ENCODE measurements at regions not wholly inside any gene's neighbourhood (a gene's known extent, or its start where the extent isn't known, plus 50 kb on each side); places are given as distances from the start of the nearest gene placed in this dataset.

- Histone ChIP-seq H3K4me2 (ENCODE audit: low read length) (no peak overlapping the region), H3K9me3 (ENCODE audit: insufficient read depth, low read length) (no peaks in the 10 kb centered on the region)
- TF ChIP-seq CTCF (IDR thresholded peaks at IDR 0.05; ENCODE audit: low read depth, low read length) (no peak), EZH2phosphoT487 (IDR thresholded peaks at IDR 0.05; ENCODE audit: low read depth) (no peak)
Observed at GRCh38 chr3:27559835-27560234, 75.7 kb upstream of the SLC4A7 start.

GRCh38 chr3:27559381-27559780 lies 75.2 kb upstream of the SLC4A7 start:
- Histone ChIP-seq H2AFZ (ENCODE audit: low read depth, low read length) (no peak overlapping the region), H3K27me3 (ENCODE audit: low read depth, low read length) (no peaks in the 10 kb centered on the region), H3K4me2 (ENCODE audit: low read length) (no peak overlapping the region), H3K79me2 (ENCODE audit: low read length) (no peaks in the 10 kb centered on the region), H3K9ac (ENCODE audit: low read length) (no peak overlapping the region), H3K36me3 (replicated peaks; ENCODE audit: low read depth, low read length) (no peaks in the 10 kb centered on the region), H3K4me1 (ENCODE audit: low read length) (peaks cover 6% of the 10 kb centered on the region; the same call in 1 of the 2 replicates), H3K27ac (ENCODE audit: low read length) (no peak overlapping the region), H4K20me1 (ENCODE audit: insufficient read depth, low read length) (no peaks in the 10 kb centered on the region), H3K9me3 (ENCODE audit: insufficient read depth, low read length) (no peaks in the 10 kb centered on the region), H3K4me3 (ENCODE audit: low read length) (no peak overlapping the region)
- TF ChIP-seq CTCF (IDR thresholded peaks at IDR 0.05; ENCODE audit: low read depth, low read length) (no peak), EZH2phosphoT487 (IDR thresholded peaks at IDR 0.05; ENCODE audit: low read depth) (no peak)

More at GRCh38 chr3:27559835-27560234, 75.7 kb upstream of the SLC4A7 start:
- Histone ChIP-seq H3K27me3 (ENCODE audit: low read depth, low read length) (no peaks in the 10 kb centered on the region), H3K4me1 (ENCODE audit: low read length) (peaks cover 1% of the 10 kb centered on the region; the same call in 1 of the 2 replicates), H4K20me1 (ENCODE audit: insufficient read depth, low read length) (no peaks in the 10 kb centered on the region), H3K27ac (ENCODE audit: low read length) (no peak overlapping the region), H3K4me3 (ENCODE audit: low read length) (no peak overlapping the region), H3K79me2 (ENCODE audit: low read length) (no peaks in the 10 kb centered on the region), H3K36me3 (replicated peaks; ENCODE audit: low read depth, low read length) (no peaks in the 10 kb centered on the region), H3K9ac (ENCODE audit: low read length) (no peak overlapping the region), H2AFZ (ENCODE audit: low read depth, low read length) (no peak overlapping the region)

GRCh38 chr3:27557411-27557810 lies 73.2 kb upstream of the SLC4A7 start:
- H3K36me3 ChIP-seq (replicated peaks; ENCODE audit: low read depth, low read length) = no peaks in the 10 kb centered on the region
- H4K20me1 ChIP-seq (ENCODE audit: insufficient read depth, low read length) = no peaks in the 10 kb centered on the region
- H2AFZ ChIP-seq (ENCODE audit: low read depth, low read length) = no peak overlapping the region
- H3K9ac ChIP-seq (ENCODE audit: low read length) = no peak overlapping the region
- TF ChIP-seq CTCF (IDR thresholded peaks at IDR 0.05; ENCODE audit: low read depth, low read length) = no peak
- TF ChIP-seq EZH2phosphoT487 (IDR thresholded peaks at IDR 0.05; ENCODE audit: low read depth) = no peak
- no peak overlapping the region for H3K4me3 ChIP-seq (ENCODE audit: low read length)
- H3K4me2 ChIP-seq (ENCODE audit: low read length) = no peak overlapping the region
- H3K79me2 ChIP-seq (ENCODE audit: low read length) = no peaks in the 10 kb centered on the region
- H3K4me1 ChIP-seq (ENCODE audit: low read length) = peaks cover 10% of the 10 kb centered on the region; the same call in 1 of the 2 replicates
- H3K27me3 ChIP-seq (ENCODE audit: low read depth, low read length) = no peaks in the 10 kb centered on the region
- no peak overlapping the region for H3K27ac ChIP-seq (ENCODE audit: low read length)
- no peaks in the 10 kb centered on the region for H3K9me3 ChIP-seq (ENCODE audit: insufficient read depth, low read length)

- Histone ChIP-seq H3K36me3 (replicated peaks; ENCODE audit: low read depth, low read length) (no peaks in the 10 kb centered on the region), H3K9me3 (ENCODE audit: insufficient read depth, low read length) (no peaks in the 10 kb centered on the region), H3K4me1 (ENCODE audit: low read length) (peaks cover 10% of the 10 kb centered on the region; the same call in 1 of the 2 replicates), H3K79me2 (ENCODE audit: low read length) (no peaks in the 10 kb centered on the region), H3K4me3 (ENCODE audit: low read length) (no peak overlapping the region), H2AFZ (ENCODE audit: low read depth, low read length) (no peak overlapping the region), H3K4me2 (ENCODE audit: low read length) (no peak overlapping the region), H4K20me1 (ENCODE audit: insufficient read depth, low read length) (no peaks in the 10 kb centered on the region), H3K9ac (ENCODE audit: low read length) (no peak overlapping the region), H3K27me3 (ENCODE audit: low read depth, low read length) (no peaks in the 10 kb centered on the region), H3K27ac (ENCODE audit: low read length) (no peak overlapping the region)
- no peak for TF ChIP-seq CTCF (IDR thresholded peaks at IDR 0.05; ENCODE audit: low read depth, low read length)
- no peak for TF ChIP-seq EZH2phosphoT487 (IDR thresholded peaks at IDR 0.05; ENCODE audit: low read depth)
Observed at GRCh38 chr3:27556887-27557286, 72.7 kb upstream of the SLC4A7 start.

Measured in OCI-LY3 (cell line).